ENCODE measurements at regions not wholly inside any gene's neighbourhood (a gene's known extent, or its start where the extent isn't known, plus 50 kb on each side); places are given as distances from the start of the nearest gene placed in this dataset.

DNA sequence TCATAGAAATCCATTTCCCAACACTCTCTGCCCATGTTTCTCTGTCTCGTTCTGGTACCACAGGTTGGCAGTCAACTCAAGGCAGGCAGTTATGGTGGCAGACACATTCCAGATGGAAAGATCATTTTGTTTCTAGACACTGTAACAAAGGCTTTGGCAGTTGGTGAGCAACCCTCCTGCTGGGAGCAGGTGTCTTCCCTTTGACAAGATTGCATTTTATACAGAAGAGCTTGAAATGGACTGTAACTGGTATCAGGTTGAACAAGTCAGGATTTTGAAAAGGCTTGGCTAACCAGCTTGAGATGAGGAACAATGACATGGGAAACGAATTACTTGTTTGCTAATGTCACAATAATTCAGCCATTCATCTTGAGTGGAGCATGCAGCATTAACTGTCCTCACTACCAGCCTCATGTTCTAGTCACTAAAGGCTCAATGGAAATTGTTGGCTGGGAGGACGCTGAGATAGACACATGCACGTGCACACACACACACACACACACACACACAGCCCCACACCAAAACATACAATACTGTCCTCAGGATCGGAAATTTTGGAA, 170.0 kb downstream of the SEMA6D start:
- TF ChIP-seq, protein P1, sequence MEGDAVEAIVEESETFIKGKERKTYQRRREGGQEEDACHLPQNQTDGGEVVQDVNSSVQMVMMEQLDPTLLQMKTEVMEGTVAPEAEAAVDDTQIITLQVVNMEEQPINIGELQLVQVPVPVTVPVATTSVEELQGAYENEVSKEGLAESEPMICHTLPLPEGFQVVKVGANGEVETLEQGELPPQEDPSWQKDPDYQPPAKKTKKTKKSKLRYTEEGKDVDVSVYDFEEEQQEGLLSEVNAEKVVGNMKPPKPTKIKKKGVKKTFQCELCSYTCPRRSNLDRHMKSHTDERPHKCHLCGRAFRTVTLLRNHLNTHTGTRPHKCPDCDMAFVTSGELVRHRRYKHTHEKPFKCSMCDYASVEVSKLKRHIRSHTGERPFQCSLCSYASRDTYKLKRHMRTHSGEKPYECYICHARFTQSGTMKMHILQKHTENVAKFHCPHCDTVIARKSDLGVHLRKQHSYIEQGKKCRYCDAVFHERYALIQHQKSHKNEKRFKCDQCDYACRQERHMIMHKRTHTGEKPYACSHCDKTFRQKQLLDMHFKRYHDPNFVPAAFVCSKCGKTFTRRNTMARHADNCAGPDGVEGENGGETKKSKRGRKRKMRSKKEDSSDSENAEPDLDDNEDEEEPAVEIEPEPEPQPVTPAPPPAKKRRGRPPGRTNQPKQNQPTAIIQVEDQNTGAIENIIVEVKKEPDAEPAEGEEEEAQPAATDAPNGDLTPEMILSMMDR (conservative IDR thresholded peaks at IDR 0.05; ENCODE audit: low read length) = no peak
- TF ChIP-seq EZH2phosphoT487 (IDR thresholded peaks at IDR 0.05; ENCODE audit: borderline replicate concordance) = no peak

Data from Loucy (cell line).